H9 (cell line): ENCODE measurements at regions not wholly inside any gene's neighbourhood (a gene's known extent, or its start where the extent isn't known, plus 50 kb on each side); places are given as distances from the start of the nearest gene placed in this dataset.

Experiments
- DNase-seq: peaks from one replicate; pipeline ENCODE4 v3.0.0-alpha.2; 2017
- H2AFZ ChIP-seq: one replicate; pipeline ENCODE4 v1.6.1; 2013; ENCODE audit warnings: mild to moderate bottlenecking, low read length, control low read depth, moderate library complexity
- H2AK5ac ChIP-seq: 2 replicates; pipeline ENCODE4 v1.6.1; 2013; ENCODE audit warnings: low read length, control low read depth, mixed read lengths; ENCODE audit not compliant: insufficient read length
- H2BK120ac ChIP-seq: one replicate; pipeline ENCODE4 v1.6.1; 2013; ENCODE audit warnings: low read depth, mild to moderate bottlenecking, low read length, control low read depth, inconsistent platforms; ENCODE audit not compliant: poor library complexity, severe bottlenecking
- H2BK12ac ChIP-seq: 2 replicates; pipeline ENCODE4 v1.6.1; 2013; ENCODE audit warnings: low read length, control low read depth, mixed read lengths, low read depth; ENCODE audit not compliant: insufficient read length
- H2BK15ac ChIP-seq: 2 replicates; pipeline ENCODE4 v1.6.1; 2013; ENCODE audit warnings: low read depth, low read length, control low read depth
- H2BK20ac ChIP-seq: one replicate; pipeline ENCODE4 v1.6.1; 2013; ENCODE audit warnings: low read depth, mild to moderate bottlenecking, low read length, control low read depth, inconsistent platforms; ENCODE audit not compliant: poor library complexity, severe bottlenecking
- H2BK5ac ChIP-seq: 2 replicates; pipeline ENCODE4 v1.6.1; 2013; ENCODE audit warnings: low read length, control low read depth, mixed read lengths; ENCODE audit not compliant: insufficient read length
- H3K14ac ChIP-seq: 2 replicates; pipeline ENCODE4 v1.6.1; 2013; ENCODE audit warnings: low read length, control low read depth; ENCODE audit not compliant: insufficient read depth
- H3K18ac ChIP-seq: 2 replicates; pipeline ENCODE4 v1.6.1; 2013; ENCODE audit warnings: low read depth, mild to moderate bottlenecking, mixed read lengths, low read length, control low read depth; ENCODE audit not compliant: insufficient read length
- H3K23ac ChIP-seq: 2 replicates; pipeline ENCODE4 v1.6.1; 2013; ENCODE audit warnings: low read length, control low read depth, mixed read lengths, low read depth; ENCODE audit not compliant: insufficient read length
- H3K23me2 ChIP-seq: 2 replicates; pipeline ENCODE4 v1.6.1; 2013; ENCODE audit warnings: low read depth, mild to moderate bottlenecking, mixed read lengths, low read length, control low read depth; ENCODE audit not compliant: insufficient read length, poor library complexity, severe bottlenecking
- H3K27ac ChIP-seq: 2 replicates; pipeline ENCODE4 v1.5.1; 2013; ENCODE audit warnings: low read length, control low read depth, mixed read lengths, low read depth; ENCODE audit not compliant: insufficient read length
- H3K27me3 ChIP-seq: 2 replicates; pipeline ENCODE4 v1.6.1; 2013; ENCODE audit warnings: low read length, control low read depth, inconsistent platforms; ENCODE audit not compliant: insufficient read depth
- H3K4ac ChIP-seq: 2 replicates; pipeline ENCODE4 v1.6.1; 2013; ENCODE audit warnings: low read depth, mild to moderate bottlenecking, control low read depth, inconsistent platforms, low read length, moderate library complexity
- H3K4me1 ChIP-seq: 2 replicates; pipeline ENCODE4 v1.6.1; 2013; ENCODE audit warnings: low read length, control low read depth, inconsistent platforms; ENCODE audit not compliant: insufficient read depth
- H3K4me2 ChIP-seq: 2 replicates; pipeline ENCODE4 v1.6.1; 2013; ENCODE audit warnings: low read length, control low read depth, mixed read lengths; ENCODE audit not compliant: insufficient read length, insufficient read depth
- H3K56ac ChIP-seq: 2 replicates; pipeline ENCODE4 v1.6.1; 2013; ENCODE audit warnings: low read depth, mild to moderate bottlenecking, mixed read lengths, low read length, control low read depth; ENCODE audit not compliant: insufficient read length
- H3K79me1 ChIP-seq: 2 replicates; pipeline ENCODE4 v1.6.1; 2013; ENCODE audit warnings: low read depth, mild to moderate bottlenecking, moderate library complexity, low read length, control low read depth, inconsistent platforms; ENCODE audit not compliant: insufficient read depth, poor library complexity, severe bottlenecking
- H3K79me2 ChIP-seq: 2 replicates; pipeline ENCODE4 v1.6.1; 2013; ENCODE audit warnings: low read length, control low read depth, inconsistent platforms; ENCODE audit not compliant: insufficient read depth
- H3K9ac ChIP-seq: 2 replicates; pipeline ENCODE4 v1.6.1; 2013; ENCODE audit warnings: low read length, control low read depth, mixed read lengths; ENCODE audit not compliant: insufficient read length; ENCODE audit errors: extremely low read depth
- H3K9me3 ChIP-seq: one replicate; pipeline ENCODE4 v1.6.1; 2013; ENCODE audit warnings: low read depth, low read length, inconsistent platforms; ENCODE audit not compliant: control insufficient read depth
- H3T11ph ChIP-seq: one replicate; pipeline ENCODE4 v1.6.1; 2013; ENCODE audit warnings: mild to moderate bottlenecking, low read length, control low read depth, inconsistent platforms
- H4K20me1 ChIP-seq: one replicate; pipeline ENCODE4 v1.6.1; 2013; ENCODE audit not compliant: control insufficient read depth, insufficient read length, insufficient read depth
- H4K5ac ChIP-seq: 2 replicates; pipeline ENCODE4 v1.6.1; 2013; ENCODE audit warnings: low read depth, mild to moderate bottlenecking, mixed read lengths, low read length, control low read depth; ENCODE audit not compliant: insufficient read length
- H4K8ac ChIP-seq: replicated peaks from 2 replicates; pipeline ENCODE4 v1.6.1; 2013; ENCODE audit warnings: low read length, control low read depth, mixed read lengths, low read depth; ENCODE audit not compliant: insufficient read length
- H4K91ac ChIP-seq: 2 replicates; pipeline ENCODE4 v1.6.1; 2013; ENCODE audit warnings: low read depth, mild to moderate bottlenecking, moderate library complexity, mixed read lengths, low read length, control low read depth; ENCODE audit not compliant: insufficient read length
- H3K27ac Mint-ChIP-seq, 3 experiments: 2 replicates in 2 of 3; 3 replicates in 1 of 3; pipeline ENCODE4 v1.8.0; 2020 to 2021; ENCODE audit warnings: mixed read lengths in 3 of 3, mild to moderate bottlenecking in 1 of 3, moderate library complexity in 1 of 3
- H3K27me3 Mint-ChIP-seq: 2 replicates; pipeline ENCODE4 v1.8.0; 2021; ENCODE audit warnings: low read depth, mild to moderate bottlenecking, moderate library complexity, mixed read lengths
- H3K36me3 Mint-ChIP-seq, 3 experiments: 2 replicates in 2 of 3; 3 replicates in 1 of 3; pipeline ENCODE4 v1.8.0; 2020 to 2021; ENCODE audit warnings: low read depth in 3 of 3, mixed read lengths in 3 of 3; ENCODE audit not compliant: insufficient read depth in 1 of 3
- H3K4me1 Mint-ChIP-seq, 2 experiments: 2 replicates each; pipeline ENCODE4 v1.8.0; 2020; ENCODE audit warnings: mixed read lengths in 2 of 2
- H3K4me3 Mint-ChIP-seq, 2 experiments: 2 replicates in 1 of 2; 3 replicates in 1 of 2; pipeline ENCODE4 v1.8.0; 2020 to 2021; ENCODE audit warnings: mild to moderate bottlenecking in 2 of 2, mixed read lengths in 2 of 2, moderate library complexity in 1 of 2
- H3K9me3 Mint-ChIP-seq, 2 experiments: 2 replicates in 1 of 2; 3 replicates in 1 of 2; pipeline ENCODE4 v1.8.0; 2020; ENCODE audit warnings: mild to moderate bottlenecking in 2 of 2, mixed read lengths in 2 of 2, moderate library complexity in 1 of 2
- CTCF ChIP-seq: fragments of 200-600 bp; sonication (generic); conservative IDR thresholded peaks from 3 replicates; pipeline ENCODE4 v1.8.0; 2021; ENCODE audit warnings: antibody characterized with exemption, mild to moderate bottlenecking
- WGBS: extraction: QIAGEN DNeasy Blood & Tissue Kit; methylation state at CpG from one replicate; pipeline ENCODE4 v1.1.7; 2013; ENCODE audit warnings: missing lambda C conversion rate, low lambda C conversion rate, mixed read lengths; ENCODE audit not compliant: insufficient read length; ENCODE audit errors: extremely low coverage; 5-methylcytosine and 5-hydroxymethylcytosine counted together

GRCh38 chr1:30641572-30642353 lies 81.6 kb downstream of the MATN1 start:
- H3K27ac ChIP-seq, result no peak overlapping the region
- no peaks in the 10 kb centered on the region for H3K23me2 ChIP-seq
- DNase-seq, result no peak
- no peak overlapping the region for H3K56ac ChIP-seq
- H3K4me1 Mint-ChIP-seq, result peaks cover 0 to 6% of the 10 kb centered on the region in 2 experiments; a peak in 3 of 4 replicates
- H3K4me2 ChIP-seq, result no peak overlapping the region
- H2BK5ac ChIP-seq, result no peak overlapping the region
- H3K27me3 ChIP-seq, result no peaks in the 10 kb centered on the region
- no peak overlapping the region for H2AK5ac ChIP-seq
- H3K79me2 ChIP-seq, result no peaks in the 10 kb centered on the region
- no peak overlapping the region for H3K4me3 Mint-ChIP-seq
- H2AFZ ChIP-seq, result no peak overlapping the region
- no peaks in the 10 kb centered on the region for H3K79me1 ChIP-seq
- no peaks in the 10 kb centered on the region for H3K9me3 ChIP-seq
- no peak for TF ChIP-seq CTCF
- H3K14ac ChIP-seq, result no peak overlapping the region
- H3K9ac ChIP-seq, result no peak overlapping the region
- no peak overlapping the region for H2BK120ac ChIP-seq
- H4K91ac ChIP-seq, result no peak overlapping the region
- H3K36me3 Mint-ChIP-seq, result no peaks in the 10 kb centered on the region
- H3K27me3 Mint-ChIP-seq, result peaks cover 1% of the 10 kb centered on the region; the same call in 1 of the 2 replicates
- H2BK12ac ChIP-seq, result no peak overlapping the region
- no peaks in the 10 kb centered on the region for H4K20me1 ChIP-seq
- H3K23ac ChIP-seq, result no peak overlapping the region
- WGBS, result no CpG with 5 or more reads among the region's 13 CpGs
- peaks cover 2% of the 10 kb centered on the region in 2 experiments; a peak in 4 of 5 replicates for H3K9me3 Mint-ChIP-seq
- H2BK20ac ChIP-seq, result no peak overlapping the region
- H3K4me1 ChIP-seq, result no peaks in the 10 kb centered on the region
- H4K5ac ChIP-seq, result no peak overlapping the region
- H3K27ac Mint-ChIP-seq, result no peak overlapping the region
- H3T11ph ChIP-seq, result no peak overlapping the region
- H3K4ac ChIP-seq, result no peak overlapping the region
- no peak overlapping the region for H3K18ac ChIP-seq
- H2BK15ac ChIP-seq, result no peak overlapping the region
- no peak overlapping the region for H4K8ac ChIP-seq
